Fibroblast of skin of scalp (primary cell): ENCODE measurements at regions not wholly inside any gene's neighbourhood (a gene's known extent, or its start where the extent isn't known, plus 50 kb on each side); places are given as distances from the start of the nearest gene placed in this dataset.
"Not testable (repeated sequence)": the region's sequence is repeated elsewhere in the genome, so short reads cannot be mapped to it uniquely, and the experiment has no call there.

Source experiments
- DNase-seq: peaks from one replicate; pipeline ENCODE4 v3.0.0-alpha.2; 2013

GRCh38 chr12:34097213-34097612 lies 74.9 kb downstream of the ALG10 start:
- DNase-seq: no peak

GRCh38 chr12:34105392-34105933 lies 83.2 kb downstream of the ALG10 start:
- DNase-seq: no peak

GRCh38 chr12:34106172-34106571 lies 83.9 kb downstream of the ALG10 start:
- DNase-seq: no peak

- no peak for DNase-seq
Measured at GRCh38 chr12:34107016-34107415, 84.7 kb downstream of the ALG10 start.

- DNase-seq: no peak
Measured at GRCh38 chr12:34107781-34108404, 85.6 kb downstream of the ALG10 start.

- DNase-seq: no peak
Measured at GRCh38 chr12:34108405-34108803, 86.1 kb downstream of the ALG10 start.

GRCh38 chr12:34108967-34109366 lies 86.7 kb downstream of the ALG10 start:
- no peak for DNase-seq

- DNase-seq: no peak
Measured at GRCh38 chr12:34109390-34109789, 87.1 kb downstream of the ALG10 start.

- not testable (repeated sequence) for DNase-seq
Measured at GRCh38 chr12:34109909-34110531, 87.7 kb downstream of the ALG10 start.

- no peak for DNase-seq
Measured at GRCh38 chr12:34119366-34119765, 97.1 kb downstream of the ALG10 start.

GRCh38 chr12:34121360-34121759 lies 99.1 kb downstream of the ALG10 start:
- no peak for DNase-seq

- peak; percentile 21 for DNase-seq
Measured at GRCh38 chr12:34123092-34123491, 100.8 kb downstream of the ALG10 start.

GRCh38 chr12:34124608-34125007 lies 102.3 kb downstream of the ALG10 start:
- no peak for DNase-seq

GRCh38 chr12:34126239-34126641 lies 103.9 kb downstream of the ALG10 start:
- DNase-seq: no peak

- DNase-seq: no peak
Measured at GRCh38 chr12:34126805-34127204, 104.5 kb downstream of the ALG10 start.

- not testable (repeated sequence) for DNase-seq
Measured at GRCh38 chr12:34127379-34127778, 105.1 kb downstream of the ALG10 start.

GRCh38 chr12:34142430-34142829 lies 120.1 kb downstream of the ALG10 start:
- no peak for DNase-seq

- DNase-seq: no peak
Measured at GRCh38 chr12:34151019-34151418, 128.7 kb downstream of the ALG10 start.

- no peak for DNase-seq
Measured at GRCh38 chr12:34163443-34163842, 141.1 kb downstream of the ALG10 start.

GRCh38 chr12:34166427-34167060 lies 144.2 kb downstream of the ALG10 start:
- no peak for DNase-seq

GRCh38 chr12:34168507-34168906 lies 146.2 kb downstream of the ALG10 start:
- DNase-seq: not testable (repeated sequence)

GRCh38 chr12:34186492-34186891 lies 164.2 kb downstream of the ALG10 start:
- no peak for DNase-seq

- DNase-seq: no peak
Measured at GRCh38 chr12:34188974-34189373, 166.7 kb downstream of the ALG10 start.

GRCh38 chr12:34190054-34190453 lies 167.8 kb downstream of the ALG10 start:
- DNase-seq: no peak
